ENCODE measurements at regions not wholly inside any gene's neighbourhood (a gene's known extent, or its start where the extent isn't known, plus 50 kb on each side); places are given as distances from the start of the nearest gene placed in this dataset.
A peak's percentile ranks its signal among the peaks of the same experiment; 100 is the strongest.

DNA sequence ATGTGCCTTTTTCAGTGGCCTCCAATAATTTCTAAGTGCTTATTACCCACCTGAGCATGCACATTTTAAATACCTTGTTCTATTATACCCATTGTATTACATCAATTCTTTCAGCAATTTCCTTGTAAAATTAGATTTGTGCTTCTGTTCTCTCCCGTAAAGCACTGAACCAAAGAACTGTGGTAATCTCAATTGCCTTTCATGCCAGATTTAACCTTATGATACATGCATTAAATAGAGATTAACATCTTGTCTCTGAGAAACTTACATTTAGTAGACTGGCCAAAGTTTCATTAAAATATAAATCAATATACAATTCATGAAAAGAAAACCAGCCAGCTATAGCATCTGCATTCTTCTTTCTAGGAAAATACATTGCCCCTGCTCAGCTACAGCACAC, 137.2 kb downstream of the EFNB2 start:
- Histone ChIP-seq H2AFZ (ENCODE audit: low read length) (0 out of 2 replicates have a peak overlapping the region, but pooled peaks have one; percentile 58), H4K20me1 (replicated peaks in 1 of 2; ENCODE audit: control insufficient read depth in 1 of 2, insufficient read depth in 2 of 2, low read length in 2 of 2) (no peaks in the 10 kb centered on the region), H2AK5ac (ENCODE audit: low read depth, low read length) (no peak overlapping the region), H4K8ac (ENCODE audit: extremely low read depth, insufficient read depth, low read length) (no peak overlapping the region), H2BK12ac (ENCODE audit: low read depth, low read length) (no peak overlapping the region), H3K56ac (replicated peaks; ENCODE audit: insufficient read length, low read depth, low read length) (no peak overlapping the region), H3K79me2 (ENCODE audit: control insufficient read depth in 1 of 2, insufficient read depth in 2 of 2, low read length in 2 of 2) (no peaks in the 10 kb centered on the region), H3K4me3 (ENCODE audit: extremely low read depth in 1 of 4, insufficient read depth in 2 of 4, low read depth in 3 of 4, low read length in 4 of 4) (no peak overlapping the region), H4K5ac (ENCODE audit: insufficient read length, low read depth, low read length) (no peak overlapping the region), H3K23me2 (ENCODE audit: low read depth, low read length) (no peaks in the 10 kb centered on the region), H3K23ac (ENCODE audit: insufficient read length) (no peak overlapping the region), H3K14ac (ENCODE audit: insufficient read length) (no peak overlapping the region), H4K91ac (replicated peaks; ENCODE audit: insufficient read length, low read length) (no peak overlapping the region), H3K18ac (ENCODE audit: extremely low read depth, low read length) (no peak overlapping the region), H2BK5ac (ENCODE audit: low read depth, low read length) (no peak overlapping the region), H2BK120ac (replicated peaks; ENCODE audit: low read depth, low read length) (no peak overlapping the region), H3K27ac (ENCODE audit: low read depth, low read length) (no peak overlapping the region), H3K9me3 (ENCODE audit: insufficient read depth in 2 of 2, low read depth in 1 of 2, low read length in 1 of 2) (no peaks in the 10 kb centered on the region), H2BK20ac (ENCODE audit: low read length) (no peak overlapping the region), H3K4me2 (ENCODE audit: insufficient read depth in 1 of 2, low read depth in 2 of 2, low read length in 2 of 2) (no peak overlapping the region), H3K9ac (replicated peaks in 1 of 4; ENCODE audit: extremely low read depth in 1 of 4, low read depth in 3 of 4, low read length in 3 of 4) (no peak overlapping the region), H3K4me1 (replicated peaks in 1 of 4; ENCODE audit: control insufficient read depth in 3 of 4, insufficient read depth in 4 of 4, low read length in 3 of 4) (peaks cover 0 to 4% (median 0%) of the 10 kb centered on the region in 4 experiments; a peak in 2 of 7 replicates), H3K36me3 (ENCODE audit: control insufficient read depth in 2 of 4, insufficient read depth in 4 of 4, low read length in 3 of 4) (no peaks in the 10 kb centered on the region), H3K4ac (replicated peaks; ENCODE audit: insufficient read length, low read depth, low read length) (no peak overlapping the region), H3K27me3 (replicated peaks in 1 of 4; ENCODE audit: control insufficient read depth in 3 of 4, extremely low read depth in 1 of 4, insufficient read depth in 3 of 4, low read length in 3 of 4) (no peaks in the 10 kb centered on the region), H3K79me1 (ENCODE audit: low read depth, low read length) (no peaks in the 10 kb centered on the region), H2BK15ac (ENCODE audit: low read length) (no peak overlapping the region)
- no peak for FAIRE-seq
- ChIA-PET POLR2A (ENCODE audit: partially characterized antibody) (no interaction called here), CTCF (ENCODE audit: partially characterized antibody) (no interaction called here)
- no peak for TF ChIP-seq RAD21 (IDR thresholded peaks at IDR 0.05 in 1 of 2, conservative IDR thresholded peaks at IDR 0.05 in 1 of 2; ENCODE audit: low read depth in 2 of 2, low read length in 2 of 2)
- no peak for TF ChIP-seq RNF2 (IDR thresholded peaks at IDR 0.05; ENCODE audit: borderline replicate concordance, low read depth, low read length, missing control alignments, poor library complexity, severe bottlenecking)
- TF ChIP-seq FOSL1 (IDR thresholded peaks at IDR 0.05; ENCODE audit: insufficient read depth, low read depth, low read length): no peak
- TF ChIP-seq TAF7 (optimal IDR thresholded peaks at IDR 0.05; ENCODE audit: borderline replicate concordance, low read depth, low read length): no peak
- TF ChIP-seq KDM5A (IDR thresholded peaks at IDR 0.05; ENCODE audit: low read length): no peak
- TF ChIP-seq, protein P1, sequence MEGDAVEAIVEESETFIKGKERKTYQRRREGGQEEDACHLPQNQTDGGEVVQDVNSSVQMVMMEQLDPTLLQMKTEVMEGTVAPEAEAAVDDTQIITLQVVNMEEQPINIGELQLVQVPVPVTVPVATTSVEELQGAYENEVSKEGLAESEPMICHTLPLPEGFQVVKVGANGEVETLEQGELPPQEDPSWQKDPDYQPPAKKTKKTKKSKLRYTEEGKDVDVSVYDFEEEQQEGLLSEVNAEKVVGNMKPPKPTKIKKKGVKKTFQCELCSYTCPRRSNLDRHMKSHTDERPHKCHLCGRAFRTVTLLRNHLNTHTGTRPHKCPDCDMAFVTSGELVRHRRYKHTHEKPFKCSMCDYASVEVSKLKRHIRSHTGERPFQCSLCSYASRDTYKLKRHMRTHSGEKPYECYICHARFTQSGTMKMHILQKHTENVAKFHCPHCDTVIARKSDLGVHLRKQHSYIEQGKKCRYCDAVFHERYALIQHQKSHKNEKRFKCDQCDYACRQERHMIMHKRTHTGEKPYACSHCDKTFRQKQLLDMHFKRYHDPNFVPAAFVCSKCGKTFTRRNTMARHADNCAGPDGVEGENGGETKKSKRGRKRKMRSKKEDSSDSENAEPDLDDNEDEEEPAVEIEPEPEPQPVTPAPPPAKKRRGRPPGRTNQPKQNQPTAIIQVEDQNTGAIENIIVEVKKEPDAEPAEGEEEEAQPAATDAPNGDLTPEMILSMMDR (IDR thresholded peaks at IDR 0.05; ENCODE audit: control extremely low read depth in 1 of 3, insufficient read depth in 1 of 3, low read depth in 1 of 3, low read length in 3 of 3): no peak
- no peak for TF ChIP-seq TAF1 (IDR thresholded peaks at IDR 0.05; ENCODE audit: low read depth, low read length)
- TF ChIP-seq SAP30 (IDR thresholded peaks at IDR 0.05; ENCODE audit: insufficient read depth, insufficient replicate concordance, low read length): no peak
- TF ChIP-seq CEBPB (IDR thresholded peaks at IDR 0.05; ENCODE audit: low read depth, low read length): no peak
- no peak for TF ChIP-seq NANOG (IDR thresholded peaks at IDR 0.05; ENCODE audit: insufficient read depth, low read depth, low read length, poor library complexity, severe bottlenecking)
- no peak for TF ChIP-seq KDM4A (IDR thresholded peaks at IDR 0.05; ENCODE audit: low read depth, low read length, severe bottlenecking)
- no peak for DNase-seq (ENCODE audit: low read depth in 1 of 2, low spot score in 2 of 2)
- 86% methylated on average over 1 of the region's 1 CpG; no CpG with 5 or more reads in 1 of the 2 experiments for WGBS, 2 experiments (ENCODE audit: extremely low coverage in 1 of 2, insufficient coverage in 1 of 2, insufficient read length in 1 of 2, insufficient replicate concordance in 2 of 2, low coverage in 1 of 2, low lambda C conversion rate in 2 of 2, missing lambda C conversion rate in 1 of 2)
